Naive B cell (primary cell): ENCODE measurements at regions not wholly inside any gene's neighbourhood (a gene's known extent, or its start where the extent isn't known, plus 50 kb on each side); places are given as distances from the start of the nearest gene placed in this dataset.
A peak's percentile ranks its signal among the peaks of the same experiment; 100 is the strongest.

ENCODE experiments used
- ATAC-seq, 2 donors: fragments of 150-1000 bp; cut with Tn5 transposase; 2 replicates each; pipeline ENCODE4 v1.10.0; 2021; ENCODE audit warnings: low read depth in 2 of 2, mild to moderate bottlenecking in 2 of 2, moderate library complexity in 2 of 2
- DNase-seq: peaks from one replicate; pipeline ENCODE4 v3.0.0; 2022
- H3K27ac Mint-ChIP-seq, 6 donors: one replicate each; pipeline ENCODE4 v1.8.0; 2020 to 2022; ENCODE audit warnings: mild to moderate bottlenecking in 6 of 6, mixed read lengths in 6 of 6, moderate library complexity in 5 of 6, inconsistent platforms in 2 of 6
- H3K27me3 Mint-ChIP-seq, 3 donors: one replicate each; pipeline ENCODE4 v1.8.0; 2021 to 2022; ENCODE audit warnings: mixed read lengths in 3 of 3, mild to moderate bottlenecking in 1 of 3
- H3K36me3 Mint-ChIP-seq, 2 donors: one replicate each; pipeline ENCODE4 v1.8.0; 2020 to 2022; ENCODE audit warnings: mixed read lengths in 2 of 2, inconsistent platforms in 1 of 2, mild to moderate bottlenecking in 1 of 2
- H3K4me1 Mint-ChIP-seq, 3 donors: one replicate each; pipeline ENCODE4 v1.8.0; 2020 to 2022; ENCODE audit warnings: mixed read lengths in 3 of 3, inconsistent platforms in 1 of 3, mild to moderate bottlenecking in 1 of 3, moderate library complexity in 1 of 3
- H3K4me3 Mint-ChIP-seq, 8 donors: one replicate each; pipeline ENCODE4 v1.8.0; 2020 to 2022; ENCODE audit warnings: mild to moderate bottlenecking in 8 of 8, mixed read lengths in 8 of 8, moderate library complexity in 8 of 8, inconsistent platforms in 2 of 8
- H3K9me3 Mint-ChIP-seq, 7 donors: one replicate each; pipeline ENCODE4 v1.8.0; 2020 to 2022; ENCODE audit warnings: mixed read lengths in 7 of 7, mild to moderate bottlenecking in 5 of 7, inconsistent platforms in 2 of 7, moderate library complexity in 1 of 7

GRCh38 chr4:171676555-171677215 lies 136.5 kb upstream of the GALNTL6 start:
- peak overlapping the region; percentile 28 to 86 (median 78) for H3K4me3 Mint-ChIP-seq
- H3K4me1 Mint-ChIP-seq, result peaks cover 13 to 32% (median 14%) of the 10 kb centered on the region in 3 donors
- peak overlapping the region in 3 of 6 donors; percentile 63 to 86 (median 84) for H3K27ac Mint-ChIP-seq
- no peaks in the 10 kb centered on the region for H3K36me3 Mint-ChIP-seq
- ATAC-seq, result peak; percentile 100
- no peaks in the 10 kb centered on the region for H3K27me3 Mint-ChIP-seq
- DNase-seq, result peak; percentile 53
- peaks cover 0 to 3% (median 0%) of the 10 kb centered on the region in 7 donors for H3K9me3 Mint-ChIP-seq

GRCh38 chr4:171674781-171675180 lies 138.4 kb upstream of the GALNTL6 start:
- DNase-seq, result no peak
- no peaks in the 10 kb centered on the region for H3K27me3 Mint-ChIP-seq
- H3K9me3 Mint-ChIP-seq, result peaks cover 0 to 3% (median 0%) of the 10 kb centered on the region in 7 donors
- no peak overlapping the region for H3K4me3 Mint-ChIP-seq
- no peaks in the 10 kb centered on the region for H3K36me3 Mint-ChIP-seq
- no peak for ATAC-seq
- no peak overlapping the region for H3K27ac Mint-ChIP-seq
- peaks cover 10 to 28% (median 13%) of the 10 kb centered on the region in 3 donors for H3K4me1 Mint-ChIP-seq

- Mint-ChIP-seq H3K4me1 (peaks cover 0 to 7% (median under 1%) of the 10 kb centered on the region in 3 donors), H3K9me3 (peaks cover 0 to 1% (median 0%) of the 10 kb centered on the region in 7 donors), H3K36me3 (no peaks in the 10 kb centered on the region), H3K27me3 (no peaks in the 10 kb centered on the region), H3K4me3 (no peak overlapping the region), H3K27ac (peak overlapping the region in 1 of 6 donors; percentile 3)
- no peak for DNase-seq
- ATAC-seq, result no peak
Measured at GRCh38 chr4:171668403-171668802, 144.8 kb upstream of the GALNTL6 start.

GRCh38 chr4:171667906-171668305 lies 145.3 kb upstream of the GALNTL6 start:
- no peaks in the 10 kb centered on the region for H3K36me3 Mint-ChIP-seq
- H3K27ac Mint-ChIP-seq, result no peak overlapping the region
- DNase-seq (no peak), ATAC-seq (no peak)
- H3K4me3 Mint-ChIP-seq, result no peak overlapping the region
- peaks cover 0 to 7% (median 3%) of the 10 kb centered on the region in 3 donors for H3K4me1 Mint-ChIP-seq
- H3K27me3 Mint-ChIP-seq, result no peaks in the 10 kb centered on the region
- peaks cover 0 to 1% (median 0%) of the 10 kb centered on the region in 7 donors for H3K9me3 Mint-ChIP-seq

GRCh38 chr4:171651071-171651470 lies 162.1 kb upstream of the GALNTL6 start:
- Mint-ChIP-seq H3K36me3 (no peaks in the 10 kb centered on the region), H3K4me3 (peak overlapping the region in 1 of 8 donors; percentile 47), H3K27me3 (no peaks in the 10 kb centered on the region), H3K9me3 (peaks cover 6 to 19% (median 11%) of the 10 kb centered on the region in 7 donors), H3K27ac (no peak overlapping the region), H3K4me1 (no peaks in the 10 kb centered on the region)
- no peak for DNase-seq
- ATAC-seq, result no peak

- Mint-ChIP-seq H3K9me3 (peaks cover 6 to 19% (median 11%) of the 10 kb centered on the region in 7 donors), H3K27me3 (no peaks in the 10 kb centered on the region), H3K4me3 (peak overlapping the region in 1 of 8 donors; percentile 42), H3K27ac (no peak overlapping the region), H3K36me3 (no peaks in the 10 kb centered on the region), H3K4me1 (peaks cover 0 to under 1% (median 0%) of the 10 kb centered on the region in 3 donors)
- no peak for DNase-seq
- ATAC-seq, result no peak
Measured at GRCh38 chr4:171650543-171650942, 162.7 kb upstream of the GALNTL6 start.

GRCh38 chr4:171648926-171649325 lies 164.3 kb upstream of the GALNTL6 start:
- no peak overlapping the region for H3K4me3 Mint-ChIP-seq

GRCh38 chr4:171646984-171647383 lies 166.2 kb upstream of the GALNTL6 start:
- H3K4me1 Mint-ChIP-seq, result peaks cover 17 to 24% (median 18%) of the 10 kb centered on the region in 3 donors
- peaks cover 4 to 6% (median 6%) of the 10 kb centered on the region in 7 donors for H3K9me3 Mint-ChIP-seq
- no peak for DNase-seq
- H3K36me3 Mint-ChIP-seq, result no peaks in the 10 kb centered on the region
- no peak overlapping the region for H3K4me3 Mint-ChIP-seq
- H3K27me3 Mint-ChIP-seq, result no peaks in the 10 kb centered on the region
- ATAC-seq, result no peak
- no peak overlapping the region for H3K27ac Mint-ChIP-seq

More at GRCh38 chr4:171648926-171649325, 164.3 kb upstream of the GALNTL6 start:
- Mint-ChIP-seq H3K27me3 (no peaks in the 10 kb centered on the region), H3K27ac (peak overlapping the region in 2 of 6 donors; percentile 2 to 26), H3K36me3 (no peaks in the 10 kb centered on the region), H3K9me3 (peaks cover 6 to 19% (median 11%) of the 10 kb centered on the region in 7 donors), H3K4me1 (peaks cover 10 to 13% (median 12%) of the 10 kb centered on the region in 3 donors)
- no peak for DNase-seq
- no peak for ATAC-seq

GRCh38 chr4:171644430-171645057 lies 168.7 kb upstream of the GALNTL6 start:
- Mint-ChIP-seq H3K4me3 (peak overlapping the region; percentile 31 to 86 (median 74)), H3K27me3 (no peaks in the 10 kb centered on the region), H3K9me3 (no peaks in the 10 kb centered on the region), H3K4me1 (peaks cover 28 to 33% (median 29%) of the 10 kb centered on the region in 3 donors), H3K27ac (peak overlapping the region in 5 of 6 donors; percentile 16 to 91 (median 66)), H3K36me3 (no peaks in the 10 kb centered on the region)
- peak; percentile 58 to 64 for ATAC-seq
- DNase-seq, result peak; percentile 6

- ATAC-seq, result peak; percentile 20 to 23
- Mint-ChIP-seq H3K36me3 (no peaks in the 10 kb centered on the region), H3K4me1 (peaks cover 25 to 35% (median 35%) of the 10 kb centered on the region in 3 donors), H3K27me3 (no peaks in the 10 kb centered on the region), H3K27ac (peak overlapping the region in 4 of 6 donors; percentile 32 to 71 (median 39)), H3K4me3 (peak overlapping the region in 4 of 8 donors; percentile 12 to 52 (median 30)), H3K9me3 (no peaks in the 10 kb centered on the region)
- DNase-seq, result no peak
Measured at GRCh38 chr4:171639540-171639939, 173.7 kb upstream of the GALNTL6 start.

GRCh38 chr4:171636606-171637005 lies 176.6 kb upstream of the GALNTL6 start:
- Mint-ChIP-seq H3K4me1 (peaks cover 18 to 23% (median 20%) of the 10 kb centered on the region in 3 donors), H3K36me3 (no peaks in the 10 kb centered on the region), H3K27ac (no peak overlapping the region), H3K27me3 (no peaks in the 10 kb centered on the region), H3K4me3 (no peak overlapping the region), H3K9me3 (peaks cover 0 to 11% (median 0%) of the 10 kb centered on the region in 7 donors)
- DNase-seq, result no peak
- ATAC-seq, result no peak

- Mint-ChIP-seq H3K4me3 (peak overlapping the region in 6 of 8 donors; percentile 21 to 79 (median 58)), H3K27me3 (peaks cover 0 to 4% (median 0%) of the 10 kb centered on the region in 3 donors), H3K4me1 (peaks cover 13 to 23% (median 14%) of the 10 kb centered on the region in 3 donors), H3K36me3 (no peaks in the 10 kb centered on the region), H3K27ac (peak overlapping the region in 3 of 6 donors; percentile 8 to 86 (median 19)), H3K9me3 (peaks cover 0 to 12% (median 0%) of the 10 kb centered on the region in 7 donors)
- DNase-seq (no peak), ATAC-seq (no peak)
Measured at GRCh38 chr4:171629737-171630136, 183.5 kb upstream of the GALNTL6 start.

- peak; percentile 48 for DNase-seq
- Mint-ChIP-seq H3K27me3 (peaks cover 0 to 4% (median 0%) of the 10 kb centered on the region in 3 donors), H3K4me1 (peaks cover 13 to 23% (median 14%) of the 10 kb centered on the region in 3 donors), H3K36me3 (no peaks in the 10 kb centered on the region), H3K27ac (peak overlapping the region in 3 of 6 donors; percentile 8 to 86 (median 69)), H3K9me3 (peaks cover 0 to 16% (median 0%) of the 10 kb centered on the region in 7 donors), H3K4me3 (peak overlapping the region in 6 of 8 donors; percentile 12 to 79 (median 62))
- peak; percentile 95 to 96 for ATAC-seq
Measured at GRCh38 chr4:171629182-171629581, 184.0 kb upstream of the GALNTL6 start.
